Dermis blood vessel endothelial cell (primary cell): ENCODE measurements at regions not wholly inside any gene's neighbourhood (a gene's known extent, or its start where the extent isn't known, plus 50 kb on each side); places are given as distances from the start of the nearest gene placed in this dataset.

ENCODE experiments used
- DNase-seq: peaks from one replicate; pipeline ENCODE4 v3.0.0; 2010

DNA sequence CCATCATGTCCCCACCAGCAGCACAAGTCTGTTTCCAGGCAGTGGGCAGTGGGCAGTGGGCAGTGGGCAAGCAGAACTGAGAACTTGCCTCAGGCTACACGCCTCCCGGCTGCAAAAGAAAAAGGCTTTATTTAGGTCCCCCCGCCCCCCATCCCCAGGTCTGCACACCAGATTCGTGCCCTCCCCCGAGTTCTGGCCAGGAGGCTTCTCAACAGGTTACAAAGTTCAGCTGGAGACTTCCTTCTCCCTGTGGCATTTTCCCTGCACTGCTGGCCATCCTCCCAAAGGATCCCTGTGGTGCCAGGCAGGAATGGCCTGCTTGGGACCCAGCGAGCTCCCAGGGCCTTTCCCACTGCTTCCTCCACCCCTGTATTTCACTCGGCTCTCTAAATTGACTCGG, 97.0 kb upstream of the TRIM2 start:
- DNase-seq, result no peak

DNA sequence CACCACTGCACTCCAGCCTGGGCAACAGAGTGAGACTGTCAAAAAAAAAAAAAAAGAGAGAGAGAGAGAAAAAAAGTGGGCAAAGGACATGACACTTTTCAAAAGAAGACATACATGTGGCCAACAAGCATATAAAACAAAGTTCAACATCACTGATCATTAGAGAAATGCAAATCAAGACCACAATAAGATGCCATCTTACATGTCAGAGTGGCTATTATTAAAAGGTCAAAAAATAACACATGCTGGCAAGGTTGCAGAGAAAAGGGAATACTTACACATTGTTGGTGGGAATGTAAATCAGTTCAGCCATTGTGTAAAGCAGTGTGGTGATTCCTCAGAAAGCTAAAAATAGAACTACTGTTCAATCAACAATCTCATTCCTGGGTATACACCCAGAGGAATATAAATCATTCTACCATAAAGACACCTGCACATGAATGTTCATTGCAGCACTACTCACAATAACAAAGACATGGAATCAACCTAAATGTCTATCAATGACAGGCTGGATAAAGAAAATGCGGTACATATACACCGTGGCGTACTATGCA, 94.9 kb upstream of the TRIM2 start:
- no peak for DNase-seq

DNA sequence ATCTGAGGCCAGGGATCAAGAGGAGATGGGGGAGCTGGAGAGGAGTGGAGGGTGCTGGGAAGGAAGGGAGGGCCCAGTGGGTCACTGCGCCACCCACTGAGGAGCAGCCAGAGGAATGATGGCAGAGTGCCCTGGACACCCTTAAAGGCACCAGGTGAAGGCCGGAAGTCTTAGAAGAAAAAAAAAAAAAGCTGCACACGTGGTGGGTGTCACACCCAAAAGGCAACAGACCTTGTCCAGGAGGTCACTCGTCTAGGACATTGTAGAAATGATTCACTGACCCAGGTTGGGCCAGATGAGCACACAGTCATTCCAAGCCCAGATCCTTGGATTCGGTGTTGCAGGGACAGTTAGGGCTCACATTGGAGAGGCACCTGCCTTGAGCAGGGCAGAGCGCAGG, 93.5 kb upstream of the TRIM2 start:
- DNase-seq, result no peak

DNA sequence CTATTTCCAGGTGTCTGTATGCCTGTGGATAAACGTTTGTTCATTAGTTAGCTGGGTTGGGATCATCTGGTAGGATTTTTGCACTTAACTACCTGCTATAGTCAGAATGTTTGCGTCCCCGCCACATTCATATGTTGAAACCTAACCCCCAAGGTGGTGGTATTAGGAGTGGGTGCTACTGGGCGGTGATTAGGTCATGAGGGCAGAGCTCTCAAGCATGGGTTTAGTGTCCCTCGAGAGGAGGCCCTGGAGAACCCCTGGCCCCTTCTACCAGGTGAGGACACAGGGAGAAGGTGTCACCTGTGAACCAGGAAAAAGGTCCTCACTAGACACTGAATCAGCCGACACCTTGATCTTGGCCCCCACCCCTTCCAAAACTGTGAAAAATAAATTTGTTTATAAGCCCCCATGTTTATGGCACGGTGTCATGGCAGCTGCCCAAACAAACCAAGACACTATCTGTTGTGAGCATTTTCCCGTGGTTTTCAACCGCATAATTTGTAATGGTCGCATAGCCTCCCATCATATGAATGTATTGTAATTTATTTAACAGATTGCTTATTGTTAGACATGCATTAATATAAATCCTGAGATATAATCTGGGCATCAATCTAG, 92.7 kb upstream of the TRIM2 start:
- DNase-seq, result no peak

DNA sequence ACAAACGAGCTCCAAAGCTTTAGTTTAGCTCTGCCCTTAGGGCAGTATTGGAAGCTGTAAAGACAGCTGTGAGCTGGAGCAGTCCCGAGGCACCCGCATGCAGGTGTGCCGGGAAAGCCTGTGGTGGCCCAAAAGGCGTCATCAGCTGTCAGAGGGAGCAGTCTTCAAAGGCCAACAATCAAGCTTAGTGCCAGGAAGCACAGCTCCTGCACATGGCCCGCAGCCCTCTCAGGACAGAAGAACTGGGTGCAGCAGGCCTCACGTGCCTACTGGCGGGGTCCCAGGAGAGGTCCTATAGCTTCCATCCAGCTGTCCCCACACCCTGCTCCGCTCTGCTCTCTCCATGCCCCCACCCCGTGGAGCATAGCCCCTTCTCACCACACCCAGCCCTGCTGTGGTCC, 92.2 kb upstream of the TRIM2 start:
- DNase-seq, result no peak

DNA sequence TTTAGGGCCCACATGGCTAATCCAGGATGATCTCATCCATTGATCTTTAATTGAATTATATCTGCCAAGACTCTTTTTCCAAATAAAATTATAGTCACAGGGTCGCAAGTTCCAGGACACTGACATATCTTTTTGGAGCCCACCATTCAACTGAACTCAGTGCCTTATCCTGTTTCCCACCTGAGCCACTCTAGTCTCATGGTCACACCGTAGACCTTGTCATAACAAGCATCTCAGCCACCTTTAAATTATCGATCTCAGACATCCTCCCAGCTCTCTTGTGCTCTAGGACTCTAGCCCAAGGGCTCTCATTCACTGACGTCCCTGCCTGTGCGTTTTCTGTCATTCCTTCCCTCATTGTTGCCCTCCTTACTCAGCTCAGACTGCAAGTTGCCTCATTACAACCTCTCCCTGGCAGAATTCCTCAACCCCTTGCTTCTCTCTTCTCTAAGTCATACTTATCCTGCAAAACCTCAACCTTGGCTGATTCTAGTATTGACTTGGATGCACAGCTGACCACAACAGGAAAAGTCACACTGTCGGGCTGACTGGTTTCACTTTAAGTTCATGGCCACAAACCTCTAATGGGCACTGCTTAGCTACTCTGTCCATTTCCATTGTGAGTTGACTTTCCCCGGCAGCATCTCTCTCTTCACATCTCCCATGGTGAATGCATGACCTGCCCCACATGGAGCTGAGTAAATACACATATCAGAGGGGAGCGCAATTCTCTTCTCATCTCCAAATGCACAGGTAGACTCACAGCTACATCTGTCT, 91.0 kb upstream of the TRIM2 start:
- no peak for DNase-seq

DNA sequence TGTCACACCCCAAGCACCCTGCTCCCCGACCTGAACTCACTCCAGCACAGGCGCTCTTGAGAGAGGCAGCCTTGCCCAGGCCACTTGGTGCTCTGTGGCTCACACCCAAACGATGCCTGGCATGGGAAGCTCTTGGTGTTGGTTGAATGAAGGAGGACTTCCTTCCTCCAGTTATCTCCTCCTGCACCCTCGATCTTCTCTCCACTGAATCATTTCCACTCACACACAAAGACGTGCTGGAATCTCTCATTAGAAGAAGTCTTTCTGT, 90.5 kb upstream of the TRIM2 start:
- no peak for DNase-seq

DNA sequence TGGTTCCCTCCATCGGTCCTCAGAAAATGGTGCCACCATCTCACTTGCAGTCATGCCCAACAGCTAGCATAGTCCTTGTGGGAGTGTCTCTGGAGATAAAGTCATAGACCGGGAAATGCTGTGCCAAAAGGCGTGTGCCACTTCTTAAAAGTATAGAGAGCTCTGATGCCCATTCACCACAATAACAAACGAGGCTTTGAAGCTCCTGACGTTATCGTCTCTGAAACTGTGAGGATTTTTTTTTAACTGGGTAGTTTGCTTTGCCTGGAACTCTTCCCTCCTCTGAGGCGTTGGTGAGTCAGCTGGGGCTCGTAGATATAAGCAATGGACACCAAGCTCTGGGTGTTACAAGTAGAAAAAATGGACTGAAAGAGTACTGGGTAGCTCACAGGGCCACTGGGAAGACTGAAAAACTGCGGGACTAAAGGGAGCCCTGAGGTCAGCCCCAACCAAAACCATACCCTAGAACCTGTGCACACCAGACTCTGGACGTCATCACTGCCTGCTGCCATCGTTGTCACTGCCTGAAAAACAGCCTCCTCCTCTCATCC, 89.4 kb upstream of the TRIM2 start:
- no peak for DNase-seq

DNA sequence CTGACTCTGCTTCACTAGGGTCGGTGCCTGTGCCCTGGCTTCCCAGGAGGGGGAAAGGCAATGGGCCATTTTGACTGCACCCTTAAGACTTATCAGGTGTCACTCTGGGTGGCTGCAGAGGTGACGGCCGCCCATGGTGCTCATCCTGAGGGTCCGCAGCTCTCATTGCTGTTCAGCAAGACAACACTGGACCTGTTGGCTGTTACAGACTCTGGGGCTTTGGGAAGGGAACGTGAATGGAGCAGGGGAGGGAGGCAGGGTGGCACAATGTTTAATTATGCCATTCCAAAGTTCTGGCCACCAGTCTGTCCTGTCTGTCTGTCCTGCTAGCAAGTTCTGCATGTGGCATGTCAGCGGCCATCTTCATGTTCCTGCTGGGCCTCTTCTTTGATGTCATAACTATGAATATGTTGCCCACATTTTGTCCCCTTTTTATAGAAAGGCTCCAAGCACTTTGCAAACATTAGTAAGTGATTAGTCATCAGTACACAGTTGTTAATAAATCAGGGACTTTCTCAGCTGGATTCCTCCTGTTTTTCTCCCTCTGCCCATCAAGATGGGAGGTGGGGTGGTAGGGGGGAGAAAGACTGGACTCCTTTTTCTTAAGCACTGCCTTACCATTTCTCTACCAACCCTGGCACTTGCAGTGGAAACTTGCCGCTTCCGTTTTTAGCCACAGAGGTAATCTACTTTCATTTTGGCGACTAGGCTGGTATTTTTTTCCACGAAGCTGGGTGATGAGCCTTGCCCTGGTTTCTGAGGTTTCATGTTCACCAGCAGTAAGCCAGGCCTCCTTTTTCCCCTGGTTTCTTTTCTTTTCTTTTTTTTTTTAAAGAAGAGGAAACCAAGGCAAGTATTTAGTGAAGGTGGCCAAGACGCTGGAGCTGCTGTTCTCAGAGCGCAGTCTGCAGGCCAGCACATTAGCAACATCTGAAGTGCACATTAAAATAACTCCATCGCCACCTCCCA, 88.6 kb upstream of the TRIM2 start:
- peak; percentile 42 for DNase-seq

DNA sequence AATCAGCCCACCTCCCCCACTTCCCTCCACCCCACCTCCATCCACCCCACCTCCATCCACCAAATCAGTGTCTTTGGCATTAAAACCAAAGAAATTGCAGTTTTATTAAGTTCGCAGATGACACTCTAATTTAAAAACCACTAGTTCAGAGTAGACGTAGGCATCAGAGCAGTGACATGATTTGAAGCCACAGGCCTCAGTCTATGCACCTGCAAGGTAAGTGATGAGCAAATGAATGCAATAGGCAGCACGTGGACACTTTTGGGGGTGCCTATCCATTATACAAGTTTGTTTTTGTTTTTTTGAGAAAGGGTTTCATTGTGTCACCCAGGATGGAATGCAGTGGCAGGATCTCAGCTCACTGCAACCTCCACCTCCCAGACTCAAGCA, 88.0 kb upstream of the TRIM2 start:
- no peak for DNase-seq

DNA sequence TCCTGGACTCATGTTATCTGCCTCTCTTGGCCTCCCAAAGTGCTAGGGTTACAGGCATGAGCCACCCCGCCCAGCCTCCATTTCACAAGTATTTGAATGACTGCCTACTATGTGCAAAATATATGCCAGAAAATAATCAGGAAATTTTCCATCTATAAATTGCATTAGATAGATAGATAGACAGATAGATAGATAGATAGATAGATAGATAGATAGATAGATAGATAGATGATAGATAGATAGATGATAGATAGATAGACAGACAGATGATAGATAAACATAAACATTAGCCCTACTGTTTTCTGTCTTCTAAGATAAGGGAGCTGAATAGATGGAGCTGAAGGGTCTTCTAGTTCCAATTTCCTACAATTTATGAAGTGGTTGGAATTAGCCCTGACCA, 87.4 kb upstream of the TRIM2 start:
- DNase-seq, result no peak

DNA sequence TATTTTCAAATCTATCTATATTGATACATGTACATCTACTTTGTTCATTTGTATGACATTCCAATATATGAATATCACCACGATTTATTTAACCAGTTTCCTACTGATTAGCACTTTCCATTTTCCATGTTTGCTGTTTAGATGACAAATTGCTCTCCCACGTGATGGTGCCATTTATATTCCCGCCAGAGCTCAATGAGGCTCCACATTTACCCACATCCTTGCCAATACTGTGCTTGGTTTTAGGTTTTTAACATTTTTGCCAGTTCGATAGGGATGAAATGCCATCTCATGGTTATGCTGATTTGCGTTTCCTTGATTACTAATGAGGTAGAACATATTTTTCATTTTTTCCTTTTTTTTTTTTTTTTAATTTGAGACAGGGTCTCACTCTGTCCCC, 86.7 kb upstream of the TRIM2 start:
- no peak for DNase-seq

DNA sequence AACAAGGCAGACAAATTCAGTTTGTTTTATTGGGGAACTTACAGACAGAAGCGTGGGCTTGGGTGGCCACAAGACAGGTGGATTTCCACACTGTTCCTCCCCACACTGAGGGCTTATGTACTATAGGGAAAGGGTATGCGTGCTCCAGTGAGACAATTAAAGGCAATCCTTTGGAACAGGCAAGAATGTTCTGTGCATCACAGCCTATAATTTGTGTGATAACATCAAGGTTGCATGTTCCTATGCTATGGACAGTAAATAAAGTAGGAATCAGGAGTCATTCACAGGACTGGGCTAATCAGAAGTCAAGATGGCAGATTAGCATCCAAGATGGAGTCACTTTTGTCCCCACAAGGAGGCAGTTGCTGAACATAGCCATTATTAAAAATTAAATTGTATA, 84.6 kb upstream of the TRIM2 start:
- DNase-seq, result no peak

DNA sequence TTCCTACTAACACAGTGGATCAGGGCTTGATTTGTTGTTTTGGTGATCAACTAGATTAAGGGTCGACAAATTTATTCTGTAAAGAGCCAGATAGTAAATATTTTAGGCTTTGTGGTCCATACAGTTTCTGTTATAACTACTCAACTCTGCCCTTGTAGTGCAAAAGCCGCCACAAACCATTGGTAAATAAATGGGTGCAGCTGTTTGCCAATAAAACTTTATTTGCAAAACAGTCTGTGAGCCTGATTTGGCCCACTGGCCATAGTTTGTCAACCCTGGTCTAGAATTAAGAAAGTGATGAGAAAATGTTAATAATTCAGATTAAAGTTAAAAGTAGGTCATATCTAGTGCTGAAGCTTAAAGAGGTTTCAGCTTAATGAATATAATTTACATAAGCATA, 84.0 kb upstream of the TRIM2 start:
- no peak for DNase-seq

DNA sequence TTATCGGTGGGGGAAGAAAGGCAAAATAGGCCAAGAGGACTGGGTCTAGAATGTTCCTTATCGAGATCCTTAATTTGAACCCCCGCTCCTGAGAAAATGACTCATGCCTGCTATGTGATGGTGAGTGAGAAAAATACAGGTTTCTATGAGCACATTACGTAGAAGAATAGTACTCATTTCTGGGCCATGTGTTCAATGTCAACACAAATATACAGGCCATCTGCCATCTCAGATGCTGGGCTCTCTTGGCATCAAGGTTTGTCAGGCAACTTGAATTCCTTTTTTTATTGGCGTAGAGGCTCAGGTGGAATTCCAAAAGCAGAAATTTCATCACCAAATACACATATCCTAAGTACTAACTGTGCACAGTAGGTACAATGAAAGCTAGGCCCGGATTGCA, 81.4 kb upstream of the TRIM2 start:
- no peak for DNase-seq

DNA sequence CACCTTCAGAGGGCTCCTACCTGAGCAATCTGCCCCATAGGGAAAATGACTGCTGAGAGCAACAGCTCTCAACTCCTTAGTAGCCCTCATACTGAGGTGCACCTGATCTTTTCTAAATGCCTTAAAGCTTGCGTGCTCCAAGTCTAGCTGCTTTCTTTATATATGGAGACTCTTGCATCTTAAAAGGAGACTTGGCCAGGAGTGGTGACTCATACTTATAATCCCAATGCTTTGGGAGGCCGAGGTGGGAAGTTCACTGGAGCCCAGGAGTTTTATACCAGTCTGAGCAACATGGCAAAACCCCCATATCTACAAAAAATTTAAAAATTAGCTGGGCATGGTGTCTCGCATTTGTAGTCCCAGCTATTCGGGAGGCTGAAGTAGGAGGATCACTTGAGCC, 78.1 kb upstream of the TRIM2 start:
- no peak for DNase-seq

DNA sequence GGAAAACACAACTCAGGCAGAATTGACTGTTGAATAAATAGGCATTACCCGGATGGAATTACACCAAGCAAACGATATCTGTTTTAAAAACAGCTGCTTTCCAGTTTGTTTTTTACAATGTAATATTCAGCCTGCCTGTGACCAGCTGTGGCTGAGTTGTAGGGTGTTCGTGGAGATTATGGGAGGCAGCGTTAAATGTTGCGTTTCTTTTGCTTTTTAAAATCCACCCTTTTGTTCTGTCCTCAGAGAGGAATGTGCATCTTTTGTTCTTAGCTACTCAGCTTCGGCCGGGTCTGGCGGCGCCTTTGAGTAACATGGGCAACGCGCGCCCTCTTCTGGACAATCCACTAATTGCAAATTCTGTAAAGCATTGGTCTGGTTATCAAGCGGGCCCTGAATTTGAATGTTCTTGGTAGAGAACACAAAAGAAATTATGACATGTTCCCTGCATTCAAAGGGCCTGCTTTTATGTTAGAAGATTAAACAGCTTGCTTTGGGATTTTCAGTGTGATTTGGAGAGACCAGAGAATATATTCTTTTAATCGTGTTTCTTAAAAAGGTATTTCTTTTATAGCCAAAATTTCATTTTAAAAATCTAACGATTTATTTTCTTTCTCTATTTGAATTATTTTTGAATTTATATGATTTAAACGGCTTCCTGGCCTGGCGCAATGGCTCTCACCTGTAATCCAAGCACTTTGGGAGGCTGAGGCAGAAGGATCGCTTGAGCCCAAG, 76.3 kb upstream of the TRIM2 start:
- peak; percentile 92 for DNase-seq

DNA sequence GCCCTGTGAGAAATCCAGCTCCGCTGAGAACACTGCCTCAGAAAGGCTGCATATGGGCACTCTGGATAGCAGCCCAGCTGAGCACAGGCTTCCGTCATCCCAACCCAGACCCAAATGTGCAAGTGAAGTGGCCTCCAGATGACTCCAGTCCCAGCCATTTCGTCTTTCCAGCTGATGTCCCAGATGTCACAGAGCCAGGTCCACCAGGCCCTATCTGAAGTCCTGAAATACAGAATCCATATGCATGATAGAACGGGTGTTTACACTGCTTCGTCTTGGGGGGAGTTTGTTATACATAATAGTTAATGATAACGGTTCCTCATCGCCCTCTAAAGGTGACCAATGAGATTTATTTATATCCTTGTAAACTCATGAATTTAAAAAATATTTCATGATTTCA, 72.6 kb upstream of the TRIM2 start:
- DNase-seq, result peak; percentile 19

DNA sequence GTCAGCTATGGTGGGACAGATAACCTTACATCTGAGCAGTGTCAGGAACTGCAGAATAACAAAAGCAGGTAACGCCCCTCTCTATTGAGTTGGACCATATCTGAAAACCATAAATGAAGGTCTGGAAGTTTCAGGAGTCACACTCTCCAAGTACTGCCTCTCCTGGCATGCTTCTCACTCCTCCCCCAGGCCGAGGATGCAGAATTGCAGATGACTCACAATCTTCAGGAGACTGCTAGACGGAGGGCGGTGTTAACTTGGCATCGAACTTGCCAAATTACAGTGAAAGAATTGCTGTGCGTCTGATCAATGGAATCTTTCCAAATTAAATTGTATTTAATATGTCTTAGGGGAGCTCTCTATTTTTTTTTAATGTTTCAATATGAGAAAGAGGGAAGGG, 67.1 kb upstream of the TRIM2 start:
- peak; percentile 66 for DNase-seq

DNA sequence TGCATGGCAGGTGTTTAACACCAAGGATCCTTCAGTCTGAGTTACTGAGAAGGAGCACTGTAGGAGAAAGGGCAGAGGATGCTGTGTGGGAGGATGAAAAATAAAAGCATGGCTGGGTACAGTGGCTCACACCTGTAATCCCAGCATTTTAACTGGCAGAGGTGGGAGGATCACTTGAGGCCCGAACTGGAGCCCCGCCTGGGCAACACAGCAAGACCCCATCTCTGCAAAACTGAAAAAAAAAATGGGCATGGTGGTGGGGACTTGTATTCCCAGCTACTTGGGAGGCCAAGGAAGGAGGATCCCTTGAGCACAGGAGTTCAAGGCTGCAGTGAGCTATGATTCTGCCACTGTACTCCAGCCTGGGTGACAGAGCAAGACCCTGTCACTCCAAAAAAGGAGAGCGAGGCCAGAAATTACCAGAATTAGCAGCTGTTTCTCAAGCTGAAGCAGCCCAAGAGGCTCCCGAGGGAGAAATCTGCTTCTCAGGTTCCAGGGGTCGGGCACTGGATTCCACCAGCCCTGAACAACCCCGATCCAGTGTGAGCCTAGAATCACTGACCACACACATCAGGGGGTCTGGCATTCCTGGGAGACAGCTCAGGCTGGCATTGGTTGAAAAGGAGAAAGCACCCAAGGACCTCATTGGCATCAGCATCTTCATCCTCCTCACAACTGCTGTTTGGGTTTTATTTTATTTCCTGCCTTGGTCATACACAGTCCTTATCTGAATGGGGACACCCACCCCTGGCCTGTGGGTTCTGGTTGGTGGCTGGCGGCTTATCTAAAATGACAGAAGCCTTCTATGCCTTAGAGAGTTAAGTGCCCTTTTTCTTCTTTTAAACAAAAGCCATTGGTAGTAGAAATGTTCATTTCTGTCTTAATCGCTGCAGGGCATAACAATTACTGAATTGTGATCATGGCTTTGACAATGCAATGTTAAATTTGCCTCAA, 66.3 kb upstream of the TRIM2 start:
- no peak for DNase-seq

DNA sequence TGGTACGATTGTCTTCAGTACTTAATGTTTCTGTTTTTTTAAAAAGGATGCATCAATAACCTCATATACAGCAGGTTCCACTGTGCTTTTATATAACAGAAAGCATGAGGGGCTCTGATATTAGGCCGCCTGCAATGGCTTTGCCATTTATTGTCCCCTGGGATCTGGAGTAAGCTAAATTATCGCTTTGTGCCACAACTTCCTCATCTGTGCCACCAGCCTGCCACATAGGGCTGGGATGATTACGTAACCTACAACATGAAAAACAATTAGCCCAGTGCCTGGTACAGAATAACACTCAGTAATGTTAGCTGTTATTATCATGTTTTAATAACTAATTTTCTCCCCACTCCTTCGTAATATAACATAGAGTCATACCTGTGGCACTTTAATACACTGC, 65.5 kb upstream of the TRIM2 start:
- DNase-seq, result no peak
